ENCODE measurements at regions not wholly inside any gene's neighbourhood (a gene's known extent, or its start where the extent isn't known, plus 50 kb on each side); places are given as distances from the start of the nearest gene placed in this dataset.

GRCh38 chr1:222129041-222129440, 387.2 kb upstream of the DUSP10 start:
- no peak for DNase-seq (ENCODE audit: low spot score)
- Histone ChIP-seq H2AFZ (no peak overlapping the region), H3K36me3 (replicated peaks; ENCODE audit: insufficient read depth, low read depth) (no peaks in the 10 kb centered on the region), H3K9me3 (ENCODE audit: low read depth) (no peaks in the 10 kb centered on the region), H3K4me1 (ENCODE audit: insufficient read depth) (no peaks in the 10 kb centered on the region), H3K4me3 (no peak overlapping the region), H3K4me2 (no peak overlapping the region), H3K9me2 (replicated peaks; ENCODE audit: insufficient read depth) (no peaks in the 10 kb centered on the region), H3K79me2 (no peaks in the 10 kb centered on the region), H4K20me1 (ENCODE audit: insufficient read depth, poor library complexity, severe bottlenecking) (no peaks in the 10 kb centered on the region), H3K27me3 (no peaks in the 10 kb centered on the region), H3K27ac (no peak overlapping the region)
- TF ChIP-seq EZH2phosphoT487 (IDR thresholded peaks at IDR 0.05; ENCODE audit: low read depth, severe bottlenecking, unreplicated experiment) (no peak), EZH2 (IDR thresholded peaks at IDR 0.05; ENCODE audit: borderline replicate concordance) (no peak), CTCF (IDR thresholded peaks at IDR 0.05; ENCODE audit: poor library complexity) (no peak)

- Histone ChIP-seq H3K27ac (no peak overlapping the region), H3K36me3 (replicated peaks; ENCODE audit: insufficient read depth, low read depth) (no peaks in the 10 kb centered on the region), H3K4me1 (ENCODE audit: insufficient read depth) (no peaks in the 10 kb centered on the region), H3K4me2 (no peak overlapping the region), H3K9me3 (ENCODE audit: low read depth) (no peaks in the 10 kb centered on the region), H3K79me2 (no peaks in the 10 kb centered on the region), H3K4me3 (no peak overlapping the region), H3K9me2 (replicated peaks; ENCODE audit: insufficient read depth) (no peaks in the 10 kb centered on the region), H3K27me3 (no peaks in the 10 kb centered on the region), H2AFZ (no peak overlapping the region), H4K20me1 (ENCODE audit: insufficient read depth, poor library complexity, severe bottlenecking) (no peaks in the 10 kb centered on the region)
- TF ChIP-seq CTCF (IDR thresholded peaks at IDR 0.05; ENCODE audit: poor library complexity) (no peak), EZH2phosphoT487 (IDR thresholded peaks at IDR 0.05; ENCODE audit: low read depth, severe bottlenecking, unreplicated experiment) (no peak), EZH2 (IDR thresholded peaks at IDR 0.05; ENCODE audit: borderline replicate concordance) (no peak)
- DNase-seq (ENCODE audit: low spot score) = no peak
- 54% methylated on average over 3 of the region's 3 CpGs for WGBS (ENCODE audit: low lambda C conversion rate, missing lambda C conversion rate)
Measured at GRCh38 chr1:222127526-222128152, 385.8 kb upstream of the DUSP10 start.

GRCh38 chr1:222127096-222127495, 385.2 kb upstream of the DUSP10 start:
- Histone ChIP-seq H3K36me3 (replicated peaks; ENCODE audit: insufficient read depth, low read depth) (no peaks in the 10 kb centered on the region), H3K9me3 (ENCODE audit: low read depth) (no peaks in the 10 kb centered on the region), H2AFZ (no peak overlapping the region), H3K27ac (no peak overlapping the region), H4K20me1 (ENCODE audit: insufficient read depth, poor library complexity, severe bottlenecking) (no peaks in the 10 kb centered on the region), H3K4me3 (no peak overlapping the region), H3K27me3 (no peaks in the 10 kb centered on the region), H3K4me1 (ENCODE audit: insufficient read depth) (no peaks in the 10 kb centered on the region), H3K4me2 (no peak overlapping the region), H3K9me2 (replicated peaks; ENCODE audit: insufficient read depth) (no peaks in the 10 kb centered on the region), H3K79me2 (no peaks in the 10 kb centered on the region)
- DNase-seq (ENCODE audit: low spot score) = no peak
- 59% methylated on average over 2 of the region's 2 CpGs for WGBS (ENCODE audit: low lambda C conversion rate, missing lambda C conversion rate)
- no peak for TF ChIP-seq EZH2phosphoT487 (IDR thresholded peaks at IDR 0.05; ENCODE audit: low read depth, severe bottlenecking, unreplicated experiment)
- no peak for TF ChIP-seq EZH2 (IDR thresholded peaks at IDR 0.05; ENCODE audit: borderline replicate concordance)
- no peak for TF ChIP-seq CTCF (IDR thresholded peaks at IDR 0.05; ENCODE audit: poor library complexity)

- Histone ChIP-seq H3K4me2 (no peak overlapping the region), H3K9me3 (ENCODE audit: low read depth) (no peaks in the 10 kb centered on the region), H3K27me3 (no peaks in the 10 kb centered on the region), H3K27ac (peak overlapping the region; percentile 48), H3K9me2 (replicated peaks; ENCODE audit: insufficient read depth) (no peaks in the 10 kb centered on the region), H3K4me3 (no peak overlapping the region), H3K4me1 (ENCODE audit: insufficient read depth) (no peaks in the 10 kb centered on the region), H3K36me3 (replicated peaks; ENCODE audit: insufficient read depth, low read depth) (no peaks in the 10 kb centered on the region), H4K20me1 (ENCODE audit: insufficient read depth, poor library complexity, severe bottlenecking) (no peaks in the 10 kb centered on the region), H2AFZ (no peak overlapping the region), H3K79me2 (no peaks in the 10 kb centered on the region)
- peak; percentile 30 for DNase-seq (ENCODE audit: low spot score)
- TF ChIP-seq EZH2phosphoT487 (IDR thresholded peaks at IDR 0.05; ENCODE audit: low read depth, severe bottlenecking, unreplicated experiment) (no peak), EZH2 (IDR thresholded peaks at IDR 0.05; ENCODE audit: borderline replicate concordance) (no peak)
- 64% methylated on average over 4 of the region's 4 CpGs for WGBS (ENCODE audit: low lambda C conversion rate, missing lambda C conversion rate)
Measured at GRCh38 chr1:222126052-222126451, 384.2 kb upstream of the DUSP10 start.

Measured in hepatocyte (in vitro differentiated cells).